ENCODE measurements at regions not wholly inside any gene's neighbourhood (a gene's known extent, or its start where the extent isn't known, plus 50 kb on each side); places are given as distances from the start of the nearest gene placed in this dataset.
A peak's percentile ranks its signal among the peaks of the same experiment; 100 is the strongest.

DNA sequence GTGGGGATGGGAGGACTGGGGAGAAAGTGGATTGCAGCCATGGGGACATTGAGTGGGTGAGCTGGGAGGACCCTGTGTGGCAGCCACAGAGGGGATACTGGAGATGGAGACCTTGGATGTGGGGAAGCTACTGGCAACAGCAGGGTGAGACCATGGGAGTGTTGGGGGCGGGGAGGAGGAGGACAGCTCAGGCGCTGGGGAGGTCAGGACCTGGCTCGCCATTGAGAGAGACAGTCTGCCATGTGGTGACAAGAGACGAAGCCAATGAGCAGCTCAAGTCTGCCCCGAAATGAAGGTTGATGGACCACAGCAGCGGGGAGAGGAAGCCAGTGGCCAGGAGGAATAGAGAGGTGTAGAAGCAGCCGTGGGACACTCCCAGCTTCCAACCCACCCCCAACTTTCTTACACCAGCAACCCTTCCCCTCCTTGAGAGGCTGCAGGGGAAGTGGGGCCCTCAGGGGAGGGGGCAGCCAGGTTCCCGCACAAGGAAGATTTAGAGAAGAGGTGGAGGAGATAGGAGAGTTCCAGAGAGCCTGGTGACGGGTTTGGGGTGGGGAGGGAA, 118.1 kb downstream of the ASB7 start:
- DNase-seq, result no peak
- TF ChIP-seq POLR2A (IDR thresholded peaks at IDR 0.05), result no peak
- H3K36me3 ChIP-seq, result no peaks in the 10 kb centered on the region
- no peaks in the 10 kb centered on the region for H3K9me3 ChIP-seq
- WGBS, 2 donors, result 76 to 78% methylated on average over 9 of the region's 9 CpGs
- intact Hi-C loops (cut with DNase I), result loop anchor here (2.0 kb wide), 1 partner anchor 26 kb away; no protein-coding TSS in a partner anchor
- H3K27ac ChIP-seq, result peak overlapping the region; percentile 78 to 83 (median 79)
- H3K4me1 ChIP-seq, result peaks cover 5 to 36% (median 21%) of the 10 kb centered on the region in 4 donors
- no peak overlapping the region for H3K4me3 ChIP-seq
- H3K27me3 ChIP-seq, result no peaks in the 10 kb centered on the region

DNA sequence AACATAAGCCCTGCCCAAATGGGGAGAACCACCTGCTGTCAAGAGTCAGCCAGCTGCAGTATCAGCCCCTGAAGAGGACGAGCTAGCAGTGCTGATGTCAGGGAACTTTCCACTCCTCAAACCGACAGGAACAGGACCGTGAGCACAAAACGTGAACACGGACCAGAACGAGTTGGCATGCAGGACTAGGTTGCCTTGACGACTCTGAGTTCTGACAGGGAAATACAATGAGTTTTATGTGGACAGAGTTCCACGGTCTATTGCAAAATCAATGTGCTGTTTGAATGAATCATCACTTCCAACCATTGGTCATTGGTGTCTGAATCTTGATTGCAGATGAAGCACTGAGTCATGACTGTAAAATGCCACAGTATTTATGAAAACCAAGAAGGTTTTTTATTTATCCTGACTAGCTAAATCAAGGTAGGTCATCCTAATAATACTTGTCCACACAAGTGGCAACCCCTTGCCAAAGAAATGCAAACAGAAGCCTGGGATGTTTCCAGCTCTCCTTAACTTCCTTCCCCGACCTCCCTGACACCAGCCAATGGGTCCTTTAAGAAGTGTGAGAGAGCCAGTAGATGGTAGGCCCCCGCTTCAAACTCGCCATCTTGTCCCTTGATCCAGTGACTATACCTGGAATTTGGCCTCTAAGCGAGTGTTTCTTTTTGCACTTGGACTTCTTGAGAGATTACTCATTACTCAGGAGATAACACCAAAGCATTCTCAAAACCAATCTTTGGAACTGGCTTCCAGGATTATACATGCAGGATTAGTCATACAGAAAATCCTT, 119.6 kb downstream of the ASB7 start:
- TF ChIP-seq, protein P1, sequence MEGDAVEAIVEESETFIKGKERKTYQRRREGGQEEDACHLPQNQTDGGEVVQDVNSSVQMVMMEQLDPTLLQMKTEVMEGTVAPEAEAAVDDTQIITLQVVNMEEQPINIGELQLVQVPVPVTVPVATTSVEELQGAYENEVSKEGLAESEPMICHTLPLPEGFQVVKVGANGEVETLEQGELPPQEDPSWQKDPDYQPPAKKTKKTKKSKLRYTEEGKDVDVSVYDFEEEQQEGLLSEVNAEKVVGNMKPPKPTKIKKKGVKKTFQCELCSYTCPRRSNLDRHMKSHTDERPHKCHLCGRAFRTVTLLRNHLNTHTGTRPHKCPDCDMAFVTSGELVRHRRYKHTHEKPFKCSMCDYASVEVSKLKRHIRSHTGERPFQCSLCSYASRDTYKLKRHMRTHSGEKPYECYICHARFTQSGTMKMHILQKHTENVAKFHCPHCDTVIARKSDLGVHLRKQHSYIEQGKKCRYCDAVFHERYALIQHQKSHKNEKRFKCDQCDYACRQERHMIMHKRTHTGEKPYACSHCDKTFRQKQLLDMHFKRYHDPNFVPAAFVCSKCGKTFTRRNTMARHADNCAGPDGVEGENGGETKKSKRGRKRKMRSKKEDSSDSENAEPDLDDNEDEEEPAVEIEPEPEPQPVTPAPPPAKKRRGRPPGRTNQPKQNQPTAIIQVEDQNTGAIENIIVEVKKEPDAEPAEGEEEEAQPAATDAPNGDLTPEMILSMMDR (IDR thresholded peaks at IDR 0.05), result no peak
- TF ChIP-seq EP300 (IDR thresholded peaks at IDR 0.05) (peak in 3 of 4 donors; percentile 10 to 86 (median 61)), POLR2AphosphoS5 (IDR thresholded peaks at IDR 0.05) (peak; percentile 64 to 92 (median 78)), POLR2A (IDR thresholded peaks at IDR 0.05) (no peak)

DNA sequence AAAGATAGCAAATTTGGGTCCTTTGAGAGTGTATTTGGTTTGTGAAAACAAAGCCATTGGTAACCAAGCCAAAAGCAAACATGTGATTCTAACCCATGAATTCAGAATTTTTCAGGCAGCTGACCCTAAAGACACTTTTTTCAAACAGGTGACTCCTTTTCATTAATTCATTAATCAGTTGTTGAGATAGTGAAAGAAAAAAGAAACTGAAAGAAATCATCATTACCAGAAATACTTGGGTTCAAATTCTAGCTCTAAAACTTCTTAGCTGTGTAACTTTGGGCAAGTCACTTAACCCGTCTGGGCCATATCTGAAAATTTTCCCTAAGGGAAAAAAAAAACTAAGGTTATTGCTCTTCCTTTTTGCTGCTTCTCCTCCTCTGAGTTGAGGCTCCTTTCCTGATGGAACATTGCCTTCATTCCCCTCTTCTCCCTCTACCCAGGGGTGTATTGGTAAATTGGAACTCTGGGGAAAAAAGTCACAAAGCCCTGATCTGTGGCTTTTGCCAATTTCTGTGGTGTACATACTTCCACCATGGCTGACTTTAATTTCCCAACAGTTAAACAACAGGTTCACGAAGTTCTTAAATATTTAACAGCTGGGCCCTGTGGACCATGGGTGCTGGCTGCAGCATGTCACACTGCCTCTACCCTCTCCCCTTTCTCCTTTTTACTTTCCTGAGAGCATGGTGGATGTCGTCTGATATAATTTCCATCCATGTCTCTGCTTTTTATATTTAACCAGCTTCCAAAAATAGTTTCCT, 120.3 kb downstream of the ASB7 start:
- no peaks in the 10 kb centered on the region for H3K27me3 ChIP-seq
- H3K36me3 ChIP-seq, result no peaks in the 10 kb centered on the region
- peak overlapping the region; percentile 60 to 83 (median 75) for H3K27ac ChIP-seq
- H3K4me1 ChIP-seq, result peaks cover 5 to 36% (median 24%) of the 10 kb centered on the region in 4 donors
- H3K9me3 ChIP-seq, result no peaks in the 10 kb centered on the region
- intact Hi-C loops (cut with DNase I), result no loop called here
- H3K4me3 ChIP-seq, result no peak overlapping the region
- 71 to 86% methylated on average over 3 of the region's 3 CpGs for WGBS, 2 donors
- DNase-seq, result no peak
- TF ChIP-seq EP300 (IDR thresholded peaks at IDR 0.05) (no peak), POLR2AphosphoS5 (IDR thresholded peaks at IDR 0.05) (no peak), POLR2A (IDR thresholded peaks at IDR 0.05) (no peak)
- TF ChIP-seq, protein P1 (IDR thresholded peaks at IDR 0.05), result no peak

More for the DNA sequence above, 119.6 kb downstream of the ASB7 start:
- peaks cover 5 to 36% (median 24%) of the 10 kb centered on the region in 4 donors for H3K4me1 ChIP-seq
- no peaks in the 10 kb centered on the region for H3K9me3 ChIP-seq
- no peaks in the 10 kb centered on the region for H3K27me3 ChIP-seq
- intact Hi-C loops (cut with DNase I), result loop anchor here (2.0 kb wide), 1 partner anchor 27 kb away; no protein-coding TSS in a partner anchor
- peak; percentile 96 for DNase-seq
- H3K4me3 ChIP-seq, result no peak overlapping the region
- H3K27ac ChIP-seq, result peak overlapping the region; percentile 78 to 83 (median 79)
- no peaks in the 10 kb centered on the region for H3K36me3 ChIP-seq
- WGBS, 2 donors, result 30 to 60% methylated on average over 12 of the region's 12 CpGs

DNA sequence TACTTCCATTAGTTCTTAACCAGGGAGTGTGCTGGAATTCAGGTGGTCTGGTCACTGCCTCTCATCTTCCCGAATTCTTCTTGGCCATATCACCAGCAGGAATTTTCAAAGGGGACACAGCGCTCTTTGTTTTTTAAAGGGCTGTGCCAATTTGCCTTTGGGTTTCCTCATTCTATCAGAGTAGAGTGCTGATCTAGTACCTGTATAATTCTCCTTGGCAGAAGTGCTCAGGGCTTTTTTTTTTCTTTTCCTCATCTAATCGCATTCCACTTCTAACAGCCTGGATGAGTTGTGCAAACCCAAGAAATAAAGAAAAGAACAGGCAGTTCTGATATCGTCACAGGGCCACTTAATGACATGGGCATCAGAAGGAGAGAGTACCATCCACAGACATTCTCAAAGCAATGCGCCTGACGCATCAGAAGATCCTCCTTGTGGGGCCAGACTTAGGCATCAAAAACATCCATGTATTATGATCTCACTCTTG, 121.0 kb downstream of the ASB7 start:
- WGBS, 2 donors, result 86 to 88% methylated on average over 6 of the region's 6 CpGs
- Histone ChIP-seq H3K27me3 (no peaks in the 10 kb centered on the region), H3K36me3 (no peaks in the 10 kb centered on the region), H3K9me3 (no peaks in the 10 kb centered on the region), H3K27ac (peak overlapping the region in 3 of 4 donors; percentile 72 to 83 (median 78)), H3K4me1 (peaks cover 5 to 36% (median 24%) of the 10 kb centered on the region in 4 donors), H3K4me3 (no peak overlapping the region)
- TF ChIP-seq, protein P1 (IDR thresholded peaks at IDR 0.05), result no peak
- TF ChIP-seq EP300 (IDR thresholded peaks at IDR 0.05) (no peak), POLR2A (IDR thresholded peaks at IDR 0.05) (no peak), POLR2AphosphoS5 (IDR thresholded peaks at IDR 0.05) (no peak)
- intact Hi-C loops (cut with DNase I), result no loop called here
- no peak for DNase-seq

All from sigmoid colon (tissue), 6 donors.